Loucy (cell line): ENCODE measurements at regions not wholly inside any gene's neighbourhood (a gene's known extent, or its start where the extent isn't known, plus 50 kb on each side); places are given as distances from the start of the nearest gene placed in this dataset.

Experiments used
- H2AFZ ChIP-seq: fragments of 200-600 bp; sonication (generic); 2 replicates; pipeline ENCODE4 v1.6.0; 2016; ENCODE audit warnings: antibody characterized with exemption, mild to moderate bottlenecking, low read length, moderate library complexity
- H3F3A ChIP-seq: fragments of 200-600 bp; 2 replicates; pipeline ENCODE4 v1.6.0; 2016; ENCODE audit warnings: antibody characterized with exemption, low read depth, mild to moderate bottlenecking
- H3K27me3 ChIP-seq: fragments of 200-600 bp; sonication (generic); 2 replicates; pipeline ENCODE4 v1.6.1; 2014; ENCODE audit warnings: low read length, mild to moderate bottlenecking; ENCODE audit not compliant: insufficient read depth, poor library complexity, severe bottlenecking
- H3K36me3 ChIP-seq: fragments of 200-600 bp; sonication (generic); 2 replicates; pipeline ENCODE4 v1.6.1; 2016; ENCODE audit warnings: low read length; ENCODE audit not compliant: insufficient read depth
- H3K4me1 ChIP-seq: fragments of 200-600 bp; sonication (generic); 2 replicates; pipeline ENCODE4 v1.5.1; 2014; ENCODE audit warnings: low read length, mild to moderate bottlenecking; ENCODE audit not compliant: insufficient read depth, poor library complexity, severe bottlenecking
- H3K4me2 ChIP-seq: fragments of 200-600 bp; sonication (generic); 2 replicates; pipeline ENCODE4 v1.6.0; 2014; ENCODE audit warnings: antibody characterized with exemption, low read length, low read depth, mild to moderate bottlenecking; ENCODE audit not compliant: poor library complexity, severe bottlenecking
- H3K4me3 ChIP-seq: fragments of 200-600 bp; sonication (generic); 2 replicates; pipeline ENCODE4 v1.5.1; 2014; ENCODE audit warnings: low read length, mild to moderate bottlenecking, mixed read lengths; ENCODE audit not compliant: poor library complexity, severe bottlenecking
- H3K79me2 ChIP-seq: fragments of 200-600 bp; sonication (generic); 2 replicates; pipeline ENCODE4 v1.6.1; 2014; ENCODE audit warnings: low read length; ENCODE audit not compliant: insufficient read depth
- H3K9ac ChIP-seq: fragments of 200-600 bp; sonication (generic); 2 replicates; pipeline ENCODE4 v1.6.0; 2014; ENCODE audit warnings: mild to moderate bottlenecking, low read depth, low read length, moderate library complexity; ENCODE audit not compliant: poor library complexity, severe bottlenecking
- H3K9me2 ChIP-seq: fragments of 200-600 bp; sonication (generic); replicated peaks from 2 replicates; pipeline ENCODE4 v1.6.1; 2016; ENCODE audit warnings: low read depth, low read length, mixed read lengths
- H3K9me3 ChIP-seq: fragments of 200-600 bp; sonication (generic); 2 replicates; pipeline ENCODE4 v1.6.1; 2014; ENCODE audit warnings: mild to moderate bottlenecking, antibody characterized with exemption, low read length, low read depth; ENCODE audit not compliant: insufficient read depth
- H4K20me1 ChIP-seq: fragments of 200-600 bp; sonication (generic); 2 replicates; pipeline ENCODE4 v1.6.0; 2014; ENCODE audit warnings: antibody characterized with exemption, low read length, mild to moderate bottlenecking; ENCODE audit not compliant: insufficient read depth, poor library complexity, severe bottlenecking
- CTCF ChIP-seq: fragments of 200-600 bp; sonication (generic); conservative IDR thresholded peaks from 2 replicates; pipeline ENCODE4 v1.5.1; 2014; ENCODE audit warnings: mild to moderate bottlenecking, antibody characterized with exemption, low read length
- EZH2phosphoT487 ChIP-seq: fragments of 200-600 bp; IDR thresholded peaks from 2 replicates; pipeline ENCODE4 v1.6.1; 2018; ENCODE audit warnings: antibody characterized with exemption, mild to moderate bottlenecking, moderate library complexity, borderline replicate concordance

GRCh38 chr18:46340716-46341115, 236.5 kb downstream of the HAUS1 start:
- Histone ChIP-seq H4K20me1 (no peaks in the 10 kb centered on the region), H3K79me2 (no peaks in the 10 kb centered on the region), H2AFZ (no peak overlapping the region), H3K9ac (no peak overlapping the region), H3K27me3 (no peaks in the 10 kb centered on the region), H3K4me3 (no peak overlapping the region), H3F3A (no peaks in the 10 kb centered on the region), H3K9me3 (no peaks in the 10 kb centered on the region), H3K36me3 (no peaks in the 10 kb centered on the region), H3K4me1 (peaks cover 82% of the 10 kb centered on the region), H3K9me2 (no peaks in the 10 kb centered on the region), H3K4me2 (no peak overlapping the region)
- no peak for TF ChIP-seq EZH2phosphoT487
- TF ChIP-seq CTCF: no peak

- Histone ChIP-seq H3K9me2 (no peaks in the 10 kb centered on the region), H3K4me3 (no peak overlapping the region), H3K4me2 (no peak overlapping the region), H3F3A (no peaks in the 10 kb centered on the region), H3K9ac (no peak overlapping the region), H3K79me2 (no peaks in the 10 kb centered on the region), H4K20me1 (no peaks in the 10 kb centered on the region), H3K27me3 (no peaks in the 10 kb centered on the region), H3K4me1 (peaks cover 73% of the 10 kb centered on the region), H3K9me3 (no peaks in the 10 kb centered on the region), H2AFZ (no peak overlapping the region), H3K36me3 (no peaks in the 10 kb centered on the region)
- no peak for TF ChIP-seq EZH2phosphoT487
- TF ChIP-seq CTCF: no peak
These were observed 237.9 kb downstream of the HAUS1 start for GRCh38 chr18:46341986-46342525.

- Histone ChIP-seq H3K79me2 (no peaks in the 10 kb centered on the region), H3K9me2 (no peaks in the 10 kb centered on the region), H3K4me1 (peaks cover 63% of the 10 kb centered on the region), H2AFZ (no peak overlapping the region; the same call in 1 of the 2 replicates), H3K27me3 (no peaks in the 10 kb centered on the region), H3F3A (no peaks in the 10 kb centered on the region), H3K9ac (peak overlapping the region; percentile 40), H4K20me1 (no peaks in the 10 kb centered on the region), H3K36me3 (no peaks in the 10 kb centered on the region), H3K4me2 (peak overlapping the region; percentile 63), H3K4me3 (peak overlapping the region; percentile 55), H3K9me3 (no peaks in the 10 kb centered on the region)
- no peak for TF ChIP-seq EZH2phosphoT487
- no peak for TF ChIP-seq CTCF
These were observed 239.3 kb downstream of the HAUS1 start for GRCh38 chr18:46343456-46343855.
